Panc1 (cell line): ENCODE measurements at regions not wholly inside any gene's neighbourhood (a gene's known extent, or its start where the extent isn't known, plus 50 kb on each side); places are given as distances from the start of the nearest gene placed in this dataset.

ENCODE experiments used
- ATAC-seq: fragments of 200-7000 bp; cut with Tn5 transposase; 2 replicates; pipeline ENCODE4 v1.9.1; 2020; ENCODE audit warnings: mild to moderate bottlenecking, moderate library complexity
- BruUV-seq: library from RNA; stranded (reverse); fragments of 400-500 nt; replicated peaks from 2 replicates; lab custom pipeline; 2021; lab: Mats Ljungman, UMichigan
- CTCF ChIA-PET: fragments of 300-600 bp; sonication (Branson Sonifier 250); formaldehyde crosslinking; loops from one replicate; lab custom pipeline; 2022; ENCODE audit warnings: antibody characterized with exemption; lab: Charles Lee
- POLR2A ChIA-PET: fragments of 300-600 bp; sonication (Branson Sonifier 250); formaldehyde crosslinking; loops from one replicate; lab custom pipeline; 2022; ENCODE audit warnings: antibody characterized with exemption; lab: Charles Lee
- DNase-seq: peaks from one replicate; pipeline ENCODE4 v3.0.0-alpha.2; 2010; ENCODE audit warnings: low read depth, low spot score
- H3K27ac ChIP-seq: 2 replicates; pipeline ENCODE4 v1.5.1; 2011; ENCODE audit warnings: mild to moderate bottlenecking, low read length, inconsistent platforms
- H3K27me3 ChIP-seq: fragments of 200-500 bp; sonication (Bioruptor generic); 2 replicates; pipeline ENCODE4 v1.6.0; 2014; ENCODE audit warnings: low read length, inconsistent platforms; ENCODE audit not compliant: control insufficient read depth, insufficient read depth
- H3K36me3 ChIP-seq: fragments of 200-500 bp; sonication (Bioruptor generic); 2 replicates; pipeline ENCODE4 v1.5.1; 2014; ENCODE audit warnings: inconsistent platforms, mild to moderate bottlenecking, low read length, moderate library complexity; ENCODE audit not compliant: control insufficient read depth, insufficient read depth
- H3K4me1 ChIP-seq: 2 replicates; pipeline ENCODE4 v1.5.1; 2011; ENCODE audit warnings: inconsistent platforms, mild to moderate bottlenecking, low read length, moderate library complexity; ENCODE audit not compliant: control insufficient read depth, insufficient read depth
- H3K4me3 ChIP-seq, 2 experiments: 2 replicates each; pipeline ENCODE4 v1.5.1; 2011 to 2012; ENCODE audit warnings: low read depth in 2 of 2, low read length in 2 of 2, mild to moderate bottlenecking in 2 of 2, inconsistent platforms in 1 of 2, moderate library complexity in 1 of 2
- H3K9me3 ChIP-seq: fragments of 200-500 bp; sonication (Bioruptor generic); 2 replicates; pipeline ENCODE4 v1.5.1; 2014; ENCODE audit warnings: low read depth, mild to moderate bottlenecking, inconsistent platforms, low read length, moderate library complexity; ENCODE audit not compliant: control insufficient read depth, insufficient read depth
- CTCF ChIP-seq: fragments of 450-650 bp; IDR thresholded peaks from 2 replicates; pipeline ENCODE4 v1.5.1; 2017; ENCODE audit warnings: mild to moderate bottlenecking
- POLR2AphosphoS5 ChIP-seq: IDR thresholded peaks from 2 replicates; pipeline ENCODE4 v1.6.1; 2012; ENCODE audit warnings: mild to moderate bottlenecking, low read depth, low read length, moderate library complexity
- REST ChIP-seq, 2 experiments: IDR thresholded peaks; 2 replicates each; pipeline ENCODE4 v1.6.1; 2011 to 2012; ENCODE audit warnings: low read depth in 2 of 2, control low read depth in 1 of 2, low read length in 1 of 2, mild to moderate bottlenecking in 1 of 2, moderate library complexity in 1 of 2; ENCODE audit not compliant: insufficient read depth in 1 of 2
- SIN3A ChIP-seq: IDR thresholded peaks from 2 replicates; pipeline ENCODE4 v1.6.1; 2012; ENCODE audit warnings: low read depth, mild to moderate bottlenecking, low read length, moderate library complexity, borderline replicate concordance; ENCODE audit not compliant: insufficient read depth
- TCF7L2 ChIP-seq: IDR thresholded peaks from 2 replicates; pipeline ENCODE4 v1.6.1; 2011; ENCODE audit warnings: mild to moderate bottlenecking, low read depth, low read length, inconsistent platforms
- in situ Hi-C: cut with HindIII; loops from 2 replicates; pipeline ENCODE4 v1.10.0; 2016; ENCODE audit warnings: low sequenced_read_pairs, low pct_unique_long_range_greater_than_20kb
- intact Hi-C: fragments of 100-400 bp; cut with micrococcal nuclease; formaldehyde crosslinking; loops from one replicate; pipeline ENCODE4 v1.10.0; 2022; ENCODE audit not compliant: unreplicated experiment

GRCh38 chrX:120739300-120739699, 109.4 kb upstream of the C1GALT1C1 start:
- no TSS peak for BruUV-seq
- no peak for DNase-seq
- in situ Hi-C loops = no loop called here
- H3K9me3 ChIP-seq = no peaks in the 10 kb centered on the region
- H3K27me3 ChIP-seq = no peaks in the 10 kb centered on the region
- H3K4me1 ChIP-seq = no peaks in the 10 kb centered on the region
- no peaks in the 10 kb centered on the region for H3K36me3 ChIP-seq
- CTCF ChIA-PET = no interaction called here
- POLR2A ChIA-PET = no interaction called here
- H3K4me3 ChIP-seq = no peak overlapping the region
- no peak for ATAC-seq
- TF ChIP-seq POLR2AphosphoS5 (no peak), CTCF (no peak), TCF7L2 (no peak), REST (IDR thresholded peaks at IDR 0.05; ENCODE audit: insufficient read depth in 1 of 2, low read depth in 2 of 2, low read length in 1 of 2) (no peak), SIN3A (no peak)
- no peak overlapping the region for H3K27ac ChIP-seq
- intact Hi-C loops = no loop called here

GRCh38 chrX:120736989-120737388, 107.1 kb upstream of the C1GALT1C1 start:
- Histone ChIP-seq H3K4me1 (no peaks in the 10 kb centered on the region), H3K27me3 (no peaks in the 10 kb centered on the region), H3K27ac (no peak overlapping the region), H3K36me3 (no peaks in the 10 kb centered on the region), H3K9me3 (no peaks in the 10 kb centered on the region), H3K4me3 (no peak overlapping the region)
- POLR2A ChIA-PET = no interaction called here
- ATAC-seq (no peak), DNase-seq (no peak)
- CTCF ChIA-PET = no interaction called here
- TF ChIP-seq TCF7L2 (no peak), SIN3A (no peak), POLR2AphosphoS5 (no peak), CTCF (no peak), REST (IDR thresholded peaks at IDR 0.05; ENCODE audit: insufficient read depth in 1 of 2, low read depth in 2 of 2, low read length in 1 of 2) (no peak)
- in situ Hi-C loops (no loop called here), intact Hi-C loops (no loop called here)
- BruUV-seq = no TSS peak
